GM23248 (cell line): ENCODE measurements at regions not wholly inside any gene's neighbourhood (a gene's known extent, or its start where the extent isn't known, plus 50 kb on each side); places are given as distances from the start of the nearest gene placed in this dataset.
A peak's percentile ranks its signal among the peaks of the same experiment; 100 is the strongest.
"Not testable (repeated sequence)": the region's sequence is repeated elsewhere in the genome, so short reads cannot be mapped to it uniquely, and the experiment has no call there.

ENCODE experiments used
- DNase-seq: peaks from one replicate; pipeline ENCODE4 v3.0.0-alpha.2; 2015
- H2AFZ ChIP-seq: fragments of 200-600 bp; sonication (generic); 2 replicates; pipeline ENCODE4 v1.6.1; 2016; ENCODE audit warnings: antibody characterized with exemption
- H3F3A ChIP-seq: fragments of 200-600 bp; sonication (generic); 2 replicates; pipeline ENCODE4 v1.6.1; 2016; ENCODE audit warnings: mild to moderate bottlenecking, antibody characterized with exemption, mixed run types; ENCODE audit not compliant: insufficient read depth
- H3K27ac ChIP-seq: fragments of 200-600 bp; sonication (generic); 2 replicates; pipeline ENCODE4 v1.5.1; 2016; ENCODE audit warnings: mild to moderate bottlenecking
- H3K27me3 ChIP-seq: fragments of 200-600 bp; sonication (generic); replicated peaks from 2 replicates; pipeline ENCODE4 v1.6.1; 2016; ENCODE audit warnings: mild to moderate bottlenecking; ENCODE audit not compliant: insufficient read depth
- H3K36me3 ChIP-seq: fragments of 200-600 bp; sonication (generic); 2 replicates; pipeline ENCODE4 v1.6.1; 2016; ENCODE audit warnings: low read depth, mild to moderate bottlenecking
- H3K4me1 ChIP-seq: fragments of 200-600 bp; sonication (generic); 2 replicates; pipeline ENCODE4 v1.6.1; 2016; ENCODE audit warnings: mild to moderate bottlenecking; ENCODE audit not compliant: insufficient read depth
- H3K4me2 ChIP-seq: fragments of 200-600 bp; sonication (generic); one replicate; pipeline ENCODE4 v1.6.1; 2016; ENCODE audit warnings: mild to moderate bottlenecking; ENCODE audit not compliant: unreplicated experiment
- H3K4me3 ChIP-seq: fragments of 200-600 bp; sonication (generic); 2 replicates; pipeline ENCODE4 v1.5.1; 2016; ENCODE audit warnings: mild to moderate bottlenecking
- H3K79me2 ChIP-seq: fragments of 200-600 bp; sonication (generic); 2 replicates; pipeline ENCODE4 v1.6.1; 2016; ENCODE audit warnings: mild to moderate bottlenecking; ENCODE audit not compliant: insufficient read depth
- H3K9ac ChIP-seq: fragments of 200-600 bp; sonication (generic); 2 replicates; pipeline ENCODE4 v1.6.1; 2016; ENCODE audit warnings: mild to moderate bottlenecking
- H3K9me2 ChIP-seq: fragments of 200-600 bp; sonication (generic); 2 replicates; pipeline ENCODE4 v1.6.1; 2016; ENCODE audit warnings: mixed run types, mild to moderate bottlenecking, moderate library complexity; ENCODE audit not compliant: insufficient read depth
- H3K9me3 ChIP-seq: fragments of 200-600 bp; sonication (generic); one replicate; pipeline ENCODE4 v1.6.1; 2017; ENCODE audit warnings: low read depth
- H4K20me1 ChIP-seq: fragments of 200-600 bp; sonication (generic); 2 replicates; pipeline ENCODE4 v1.6.0; 2016; ENCODE audit not compliant: insufficient read depth
- EZH2 ChIP-seq: fragments of 200-600 bp; sonication (generic); IDR thresholded peaks from 2 replicates; pipeline ENCODE4 v1.6.1; 2018; ENCODE audit warnings: antibody characterized with exemption, mild to moderate bottlenecking; ENCODE audit not compliant: insufficient read depth, poor library complexity, severe bottlenecking
- EZH2phosphoT487 ChIP-seq: fragments of 200-600 bp; sonication (generic); IDR thresholded peaks from 2 replicates; pipeline ENCODE4 v1.6.1; 2018; ENCODE audit warnings: antibody characterized with exemption, moderate library complexity, mild to moderate bottlenecking, low read depth; ENCODE audit not compliant: insufficient read depth
- WGBS, 2 experiments: methylation state at CpG; one replicate each; pipeline ENCODE4 v1.1.6; 2015 to 2017; ENCODE audit warnings: low lambda C conversion rate in 2 of 2, low coverage in 1 of 2; ENCODE audit errors: missing lambda C conversion rate in 2 of 2; 5-methylcytosine and 5-hydroxymethylcytosine counted together
- in situ Hi-C: fragments of 300-500 bp; cut with MboI; formaldehyde crosslinking; loops from 2 replicates; pipeline ENCODE4 v1.15.0; 2020

GRCh38 chrY:9155721-9156120 lies 181.5 kb upstream of the TSPY4 start:
- H3K4me3 ChIP-seq: no peak overlapping the region
- no peaks in the 10 kb centered on the region for H4K20me1 ChIP-seq
- no peak overlapping the region for H3K4me2 ChIP-seq
- H3K27me3 ChIP-seq: no peaks in the 10 kb centered on the region
- DNase-seq: no peak
- no peaks in the 10 kb centered on the region for H3K79me2 ChIP-seq
- H3K9me3 ChIP-seq: no peaks in the 10 kb centered on the region
- in situ Hi-C loops: no loop called here
- no peak overlapping the region for H3K27ac ChIP-seq
- no peaks in the 10 kb centered on the region for H3K36me3 ChIP-seq
- 33 to 35% methylated on average over 4 of the region's 4 CpGs for WGBS, 2 experiments
- no peak overlapping the region for H3K9ac ChIP-seq
- peaks cover 27% of the 10 kb centered on the region for H3F3A ChIP-seq
- H3K9me2 ChIP-seq: no peaks in the 10 kb centered on the region
- H2AFZ ChIP-seq: no peak overlapping the region
- TF ChIP-seq EZH2 (no peak), EZH2phosphoT487 (no peak)
- peaks cover 33% of the 10 kb centered on the region for H3K4me1 ChIP-seq

DNA sequence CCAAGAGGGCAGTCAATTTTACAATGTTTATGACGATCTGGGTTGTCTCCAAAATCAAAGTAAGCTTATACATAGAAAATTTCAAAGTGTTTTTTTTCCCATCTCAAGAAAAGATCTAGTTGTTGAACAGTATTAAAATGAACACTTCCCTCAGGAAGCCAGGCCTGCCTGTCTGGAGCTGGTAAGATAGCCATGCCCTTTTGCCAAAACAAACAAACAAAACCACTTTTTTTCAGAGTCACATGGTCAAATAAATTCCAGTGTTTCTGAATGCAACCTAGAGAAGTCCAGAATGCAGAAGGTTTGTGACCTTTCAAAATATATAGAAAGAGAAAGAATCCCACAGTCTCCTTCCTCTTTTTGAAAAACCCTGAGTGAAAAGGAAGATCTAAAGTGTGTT lies 178.6 kb upstream of the TSPY4 start:
- Histone ChIP-seq H3K4me3 (0 out of 2 replicates have a peak overlapping the region, but pooled peaks have one; percentile 18), H3K9me3 (no peaks in the 10 kb centered on the region), H2AFZ (no peak overlapping the region), H3K36me3 (no peaks in the 10 kb centered on the region), H3K27ac (peak overlapping the region; percentile 37; the same call in 1 of the 2 replicates), H3K4me1 (peaks cover 54% of the 10 kb centered on the region), H3F3A (peaks cover 47% of the 10 kb centered on the region), H3K27me3 (no peaks in the 10 kb centered on the region), H3K9me2 (no peaks in the 10 kb centered on the region), H3K79me2 (no peaks in the 10 kb centered on the region), H4K20me1 (no peaks in the 10 kb centered on the region), H3K9ac (no peak overlapping the region), H3K4me2 (no peak overlapping the region)
- TF ChIP-seq EZH2phosphoT487 (no peak), EZH2 (no peak)
- 0 to 7% methylated on average over 1 of the region's 1 CpG for WGBS, 2 experiments
- in situ Hi-C loops: no loop called here
- no peak for DNase-seq

DNA sequence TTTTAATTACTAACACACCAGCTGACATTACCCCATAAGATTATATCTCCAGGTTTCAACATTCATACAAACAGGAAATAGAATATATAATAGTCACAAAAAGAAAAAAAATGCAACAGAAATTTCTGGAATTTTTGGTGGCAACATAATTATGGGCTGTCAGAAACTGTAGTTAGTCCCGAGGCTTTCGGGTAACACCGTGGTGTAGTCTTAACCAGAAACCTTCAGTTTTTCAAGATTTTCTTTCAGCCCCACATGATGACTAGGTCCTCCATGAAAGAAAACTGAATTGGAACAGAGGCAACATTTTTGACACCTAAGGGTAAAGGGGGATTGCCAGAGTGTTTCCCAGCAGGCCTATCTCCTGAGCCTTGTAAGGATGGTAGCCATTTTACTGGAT lies 176.9 kb upstream of the TSPY4 start:
- Histone ChIP-seq H3K27ac (peak overlapping the region; percentile 94), H3K4me2 (peak overlapping the region; percentile 76), H3K4me3 (peak overlapping the region; percentile 35), H3F3A (peaks cover 38% of the 10 kb centered on the region), H3K4me1 (peaks cover 46% of the 10 kb centered on the region), H3K9ac (peak overlapping the region; percentile 69), H2AFZ (peak overlapping the region; percentile 51; the same call in 1 of the 2 replicates)
- H3K9me3 ChIP-seq, H3K9me2 ChIP-seq, H3K79me2 ChIP-seq, H4K20me1 ChIP-seq, in situ Hi-C loops, H3K36me3 ChIP-seq, H3K27me3 ChIP-seq: not testable (repeated sequence)
- WGBS, 2 experiments: 2 to 7% methylated on average over 3 of the region's 3 CpGs
- peak; percentile 44 for DNase-seq

DNA sequence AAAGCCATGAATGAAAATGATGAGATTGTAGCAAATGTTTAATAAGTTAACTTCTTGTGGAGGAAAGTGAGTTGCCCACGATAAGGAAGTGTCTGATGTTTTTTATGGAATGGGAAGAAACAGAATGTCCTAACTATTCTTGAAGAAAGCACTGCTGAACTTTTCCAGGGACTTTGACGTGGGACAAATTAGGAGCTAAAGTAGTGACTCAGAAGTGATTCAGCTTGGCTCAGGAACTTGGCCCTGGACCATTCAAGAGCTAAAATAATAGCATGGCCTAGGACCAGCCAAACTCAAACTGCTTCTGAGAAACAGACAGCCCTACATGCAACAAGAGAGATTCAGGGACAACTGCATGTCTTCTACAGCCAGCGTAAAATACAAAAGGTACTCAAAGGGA lies 176.3 kb upstream of the TSPY4 start:
- Histone ChIP-seq H3F3A (peaks cover 38% of the 10 kb centered on the region), H3K9ac (peak overlapping the region; percentile 69), H3K4me1 (peaks cover 46% of the 10 kb centered on the region), H3K4me2 (peak overlapping the region; percentile 76), H3K27ac (peak overlapping the region; percentile 94), H3K4me3 (peak overlapping the region; percentile 35)
- H3K36me3 ChIP-seq, H2AFZ ChIP-seq, H4K20me1 ChIP-seq, H3K9me2 ChIP-seq, in situ Hi-C loops, H3K27me3 ChIP-seq, H3K79me2 ChIP-seq, H3K9me3 ChIP-seq: not testable (repeated sequence)
- 0% methylated on average over 3 of the region's 3 CpGs for WGBS, 2 experiments
- peak; percentile 75 for DNase-seq

GRCh38 chrY:9161990-9162389 lies 175.3 kb upstream of the TSPY4 start:
- H3K79me2 ChIP-seq, H2AFZ ChIP-seq, H3K36me3 ChIP-seq, H4K20me1 ChIP-seq, H3K4me3 ChIP-seq, H3K9me2 ChIP-seq, in situ Hi-C loops, H3K9me3 ChIP-seq, H3K27me3 ChIP-seq, H3K9ac ChIP-seq: not testable (repeated sequence)
- peak; percentile 36 for DNase-seq
- peaks cover 46% of the 10 kb centered on the region for H3K4me1 ChIP-seq
- peaks cover 38% of the 10 kb centered on the region for H3F3A ChIP-seq
- peak overlapping the region; percentile 94 for H3K27ac ChIP-seq
- peak overlapping the region; percentile 23 for H3K4me2 ChIP-seq

- H2AFZ ChIP-seq, H4K20me1 ChIP-seq, H3K9me3 ChIP-seq, in situ Hi-C loops, H3K4me3 ChIP-seq, H3K9me2 ChIP-seq, H3K9ac ChIP-seq, H3K79me2 ChIP-seq, H3K4me2 ChIP-seq, H3K27me3 ChIP-seq, H3K36me3 ChIP-seq: not testable (repeated sequence)
- H3K27ac ChIP-seq: peak overlapping the region; percentile 94
- DNase-seq: peak; percentile 52
- H3F3A ChIP-seq: peaks cover 38% of the 10 kb centered on the region
- H3K4me1 ChIP-seq: peaks cover 46% of the 10 kb centered on the region
Measured at GRCh38 chrY:9162424-9162823, 174.8 kb upstream of the TSPY4 start.

DNA sequence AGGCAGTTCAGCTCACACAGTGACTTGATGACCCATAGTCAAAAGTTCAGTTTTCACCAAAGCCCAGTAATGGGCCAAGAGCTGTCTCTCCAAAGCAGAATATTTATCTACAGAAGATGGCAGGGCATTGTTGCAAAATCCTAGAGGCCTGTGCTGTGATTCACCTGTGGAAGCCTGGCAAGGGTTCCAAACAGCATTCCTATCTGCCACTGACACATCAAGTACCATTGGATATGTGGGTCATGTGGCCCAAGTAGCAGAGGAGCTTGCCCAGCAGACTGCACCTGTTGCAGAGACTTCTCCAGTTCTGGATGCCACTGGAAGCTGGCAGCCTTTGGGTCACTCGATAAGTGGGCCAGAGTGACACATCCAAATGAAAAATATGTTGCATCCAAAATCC lies 159.6 kb upstream of the TSPY4 start:
- H3K79me2 ChIP-seq, in situ Hi-C loops, H3K4me1 ChIP-seq, H3K4me2 ChIP-seq, H3F3A ChIP-seq, H3K36me3 ChIP-seq, H3K9ac ChIP-seq, H3K9me3 ChIP-seq, H4K20me1 ChIP-seq, H3K27ac ChIP-seq, H2AFZ ChIP-seq, H3K27me3 ChIP-seq, H3K9me2 ChIP-seq, H3K4me3 ChIP-seq: not testable (repeated sequence)
- peak; percentile 8 for DNase-seq
- 0 to 14% methylated on average over 1 of the region's 1 CpG for WGBS, 2 experiments
